Osteoblast (primary cell): ENCODE measurements at regions not wholly inside any gene's neighbourhood (a gene's known extent, or its start where the extent isn't known, plus 50 kb on each side); places are given as distances from the start of the nearest gene placed in this dataset.

ENCODE experiments used
- DNase-seq: peaks from one replicate; pipeline ENCODE4 v3.0.0; 2011; ENCODE audit warnings: low spot score, mixed read lengths; ENCODE audit not compliant: insufficient read length; ENCODE audit errors: missing footprints
- H2AFZ ChIP-seq: 2 replicates; pipeline ENCODE4 v1.6.0; 2011; ENCODE audit warnings: mild to moderate bottlenecking, low read length
- H3K27ac ChIP-seq: 2 replicates; pipeline ENCODE4 v1.5.1; 2011; ENCODE audit warnings: mild to moderate bottlenecking, low read depth, low read length, moderate library complexity
- H3K27me3 ChIP-seq: 2 replicates; pipeline ENCODE4 v1.6.0; 2012; ENCODE audit warnings: mild to moderate bottlenecking, control low read depth, inconsistent platforms, low read length, moderate library complexity; ENCODE audit not compliant: insufficient read depth
- H3K36me3 ChIP-seq: 2 replicates; pipeline ENCODE4 v1.5.1; 2011; ENCODE audit warnings: mild to moderate bottlenecking, low read length, control low read depth, moderate library complexity; ENCODE audit not compliant: insufficient read depth
- H3K4me1 ChIP-seq: 2 replicates; pipeline ENCODE4 v1.5.1; 2011; ENCODE audit warnings: mild to moderate bottlenecking, low read length, control low read depth, moderate library complexity; ENCODE audit not compliant: insufficient read depth
- H3K4me2 ChIP-seq: 2 replicates; pipeline ENCODE4 v1.6.0; 2011; ENCODE audit warnings: mild to moderate bottlenecking, low read length; ENCODE audit not compliant: insufficient read depth
- H3K4me3 ChIP-seq: fragments of 200-600 bp; sonication (generic); 3 replicates; pipeline ENCODE4 v1.5.1; 2012; ENCODE audit warnings: mild to moderate bottlenecking, low read length, inconsistent platforms; ENCODE audit not compliant: insufficient read depth
- H3K79me2 ChIP-seq: 2 replicates; pipeline ENCODE4 v1.6.0; 2012; ENCODE audit warnings: mild to moderate bottlenecking, low read length, control low read depth, inconsistent platforms; ENCODE audit not compliant: insufficient read depth
- H3K9me3 ChIP-seq: 2 replicates; pipeline ENCODE4 v1.5.1; 2011; ENCODE audit warnings: low read depth, low read length, control low read depth
- H4K20me1 ChIP-seq: 2 replicates; pipeline ENCODE4 v1.6.0; 2012; ENCODE audit warnings: mild to moderate bottlenecking, low read length, control low read depth; ENCODE audit not compliant: insufficient read depth
- CTCF ChIP-seq: IDR thresholded peaks from 2 replicates; pipeline ENCODE4 v1.5.1; 2011; ENCODE audit warnings: mild to moderate bottlenecking, low read depth, low read length, moderate library complexity; ENCODE audit errors: extremely low read depth

GRCh38 chr1:60133848-60134247 is 60.3 kb upstream of the C1orf87 start:
- Histone ChIP-seq H3K27me3 (no peaks in the 10 kb centered on the region), H3K4me3 (no peak overlapping the region), H3K36me3 (no peaks in the 10 kb centered on the region), H2AFZ (no peak overlapping the region), H3K79me2 (no peaks in the 10 kb centered on the region), H3K27ac (peak overlapping the region; percentile 68), H3K4me1 (peaks cover 44% of the 10 kb centered on the region), H3K9me3 (no peaks in the 10 kb centered on the region), H3K4me2 (peak overlapping the region; percentile 72), H4K20me1 (no peaks in the 10 kb centered on the region)
- no peak for DNase-seq
- no peak for TF ChIP-seq CTCF

- Histone ChIP-seq H3K79me2 (no peaks in the 10 kb centered on the region), H3K4me1 (peaks cover 44% of the 10 kb centered on the region), H3K27ac (peak overlapping the region; percentile 68), H3K9me3 (no peaks in the 10 kb centered on the region), H3K4me2 (peak overlapping the region; percentile 72), H4K20me1 (no peaks in the 10 kb centered on the region), H3K27me3 (no peaks in the 10 kb centered on the region), H2AFZ (peak overlapping the region; percentile 39), H3K36me3 (no peaks in the 10 kb centered on the region), H3K4me3 (peak overlapping the region; percentile 31)
- peak; percentile 43 for DNase-seq
- no peak for TF ChIP-seq CTCF
Observed at GRCh38 chr1:60133000-60133673, 59.6 kb upstream of the C1orf87 start.

DNA sequence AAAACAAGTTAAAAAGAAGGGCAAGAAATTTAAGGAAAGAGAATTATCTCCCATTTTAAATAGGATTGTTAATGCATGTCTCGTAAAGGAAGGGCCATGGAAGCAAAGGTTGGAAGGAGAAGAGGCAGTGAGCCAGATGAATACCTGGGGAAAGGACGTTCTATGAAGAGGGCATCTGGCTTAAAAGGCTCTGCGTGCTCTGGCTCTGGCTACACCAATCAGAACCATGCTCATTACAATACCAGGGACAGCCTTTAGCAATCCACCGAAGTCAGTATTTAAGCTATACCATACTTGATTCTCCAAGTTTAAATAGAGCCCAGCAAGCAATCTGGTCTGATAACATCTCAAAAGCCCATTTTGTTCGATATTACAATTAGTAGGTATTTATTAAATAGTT is 58.5 kb upstream of the C1orf87 start:
- Histone ChIP-seq H3K4me3 (no peak overlapping the region), H3K4me1 (peaks cover 44% of the 10 kb centered on the region), H3K27ac (no peak overlapping the region), H3K36me3 (no peaks in the 10 kb centered on the region), H3K27me3 (no peaks in the 10 kb centered on the region), H2AFZ (no peak overlapping the region), H4K20me1 (no peaks in the 10 kb centered on the region), H3K79me2 (no peaks in the 10 kb centered on the region), H3K4me2 (no peak overlapping the region), H3K9me3 (no peaks in the 10 kb centered on the region)
- no peak for DNase-seq
- TF ChIP-seq CTCF = no peak

DNA sequence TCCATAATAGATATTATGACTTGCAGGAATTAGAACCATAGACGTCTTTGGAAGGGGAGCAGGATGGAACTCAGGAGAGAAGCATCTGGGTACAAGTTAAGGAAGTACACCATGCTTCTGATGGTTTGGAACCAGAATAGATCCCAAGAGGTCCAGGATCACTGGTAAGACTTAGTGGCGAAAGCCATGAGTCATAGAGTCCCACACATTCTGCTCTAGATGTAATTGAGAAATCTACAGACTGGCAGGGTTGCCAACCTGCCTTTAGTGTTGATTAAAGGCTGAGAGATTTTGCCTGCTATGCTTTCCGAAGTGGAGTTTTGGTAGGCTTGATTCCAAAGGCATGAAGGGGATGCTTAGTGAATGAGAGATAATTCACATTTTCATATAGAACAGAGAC is 57.1 kb upstream of the C1orf87 start:
- Histone ChIP-seq H2AFZ (no peak overlapping the region), H3K36me3 (no peaks in the 10 kb centered on the region), H3K4me2 (peak overlapping the region; percentile 4), H3K27me3 (no peaks in the 10 kb centered on the region), H3K4me3 (no peak overlapping the region), H3K4me1 (peaks cover 44% of the 10 kb centered on the region), H4K20me1 (no peaks in the 10 kb centered on the region), H3K79me2 (no peaks in the 10 kb centered on the region), H3K27ac (no peak overlapping the region), H3K9me3 (no peaks in the 10 kb centered on the region)
- no peak for TF ChIP-seq CTCF
- DNase-seq = no peak
